ENCODE measurements at regions not wholly inside any gene's neighbourhood (a gene's known extent, or its start where the extent isn't known, plus 50 kb on each side); places are given as distances from the start of the nearest gene placed in this dataset.

- no peak for TF ChIP-seq CTCF (IDR thresholded peaks at IDR 0.05)
- no peak for TF ChIP-seq POLR2AphosphoS5 (IDR thresholded peaks at IDR 0.05)
- TF ChIP-seq POLR2A (IDR thresholded peaks at IDR 0.05): no peak
- DNase-seq (ENCODE audit: low spot score): no peak
- no peaks in the 10 kb centered on the region for H3K36me3 ChIP-seq
- 92% methylated on average over 3 of the region's 3 CpGs for WGBS
- intact Hi-C loops (cut with DNase I): no loop called here
- no peaks in the 10 kb centered on the region for H3K27me3 ChIP-seq (replicated peaks; ENCODE audit: insufficient read depth)
- no peak overlapping the region for H3K27ac ChIP-seq
- H3K4me3 ChIP-seq: no peak overlapping the region
- no peaks in the 10 kb centered on the region for H3K4me1 ChIP-seq (replicated peaks)
- H3K9me3 ChIP-seq: no peaks in the 10 kb centered on the region
Measured at GRCh38 chr16:63192980-63193379, 1156.7 kb upstream of the CDH8 start.

GRCh38 chr16:63188086-63188771, 1152.0 kb upstream of the CDH8 start:
- 71% methylated on average over 7 of the region's 7 CpGs for WGBS
- no peak for DNase-seq (ENCODE audit: low spot score)
- intact Hi-C loops (cut with DNase I): no loop called here
- no peaks in the 10 kb centered on the region for H3K9me3 ChIP-seq
- H3K36me3 ChIP-seq: no peaks in the 10 kb centered on the region
- TF ChIP-seq POLR2AphosphoS5 (IDR thresholded peaks at IDR 0.05) (no peak), POLR2A (IDR thresholded peaks at IDR 0.05) (no peak), CTCF (IDR thresholded peaks at IDR 0.05) (no peak)
- H3K4me1 ChIP-seq (replicated peaks): no peaks in the 10 kb centered on the region
- H3K27ac ChIP-seq: no peak overlapping the region
- H3K4me3 ChIP-seq: no peak overlapping the region
- H3K27me3 ChIP-seq (replicated peaks; ENCODE audit: insufficient read depth): no peaks in the 10 kb centered on the region

GRCh38 chr16:63187638-63188037, 1151.4 kb upstream of the CDH8 start:
- intact Hi-C loops (cut with DNase I): no loop called here
- no peak for DNase-seq (ENCODE audit: low spot score)
- 64% methylated on average over 3 of the region's 3 CpGs for WGBS
- no peak overlapping the region for H3K27ac ChIP-seq
- no peak for TF ChIP-seq POLR2AphosphoS5 (IDR thresholded peaks at IDR 0.05)
- no peaks in the 10 kb centered on the region for H3K36me3 ChIP-seq
- no peaks in the 10 kb centered on the region for H3K4me1 ChIP-seq (replicated peaks)
- no peaks in the 10 kb centered on the region for H3K27me3 ChIP-seq (replicated peaks; ENCODE audit: insufficient read depth)
- H3K4me3 ChIP-seq: no peak overlapping the region
- H3K9me3 ChIP-seq: no peaks in the 10 kb centered on the region

GRCh38 chr16:63185235-63185780, 1149.1 kb upstream of the CDH8 start:
- TF ChIP-seq CTCF (IDR thresholded peaks at IDR 0.05) (no peak), POLR2A (IDR thresholded peaks at IDR 0.05) (no peak), POLR2AphosphoS5 (IDR thresholded peaks at IDR 0.05) (no peak)
- Histone ChIP-seq H3K9me3 (no peaks in the 10 kb centered on the region), H3K4me1 (replicated peaks) (no peaks in the 10 kb centered on the region), H3K27me3 (replicated peaks; ENCODE audit: insufficient read depth) (no peaks in the 10 kb centered on the region), H3K27ac (no peak overlapping the region), H3K36me3 (no peaks in the 10 kb centered on the region), H3K4me3 (no peak overlapping the region)
- 22% methylated on average over 4 of the region's 4 CpGs for WGBS
- DNase-seq (ENCODE audit: low spot score): no peak
- intact Hi-C loops (cut with DNase I): no loop called here

GRCh38 chr16:63183743-63184142, 1147.5 kb upstream of the CDH8 start:
- no peak for TF ChIP-seq POLR2A (IDR thresholded peaks at IDR 0.05)
- no peak for TF ChIP-seq CTCF (IDR thresholded peaks at IDR 0.05)
- no peak for TF ChIP-seq POLR2AphosphoS5 (IDR thresholded peaks at IDR 0.05)
- intact Hi-C loops (cut with DNase I): no loop called here
- WGBS: 28% methylated on average over 2 of the region's 2 CpGs
- H3K36me3 ChIP-seq: no peaks in the 10 kb centered on the region
- H3K9me3 ChIP-seq: no peaks in the 10 kb centered on the region
- no peaks in the 10 kb centered on the region for H3K4me1 ChIP-seq (replicated peaks)
- no peak for DNase-seq (ENCODE audit: low spot score)
- H3K4me3 ChIP-seq: no peak overlapping the region
- H3K27me3 ChIP-seq (replicated peaks; ENCODE audit: insufficient read depth): no peaks in the 10 kb centered on the region
- H3K27ac ChIP-seq: no peak overlapping the region

All from prostate gland (tissue), 2 donors.